Stimulated activated CD4-positive, alpha-beta T cell treated with anti-CD3 and anti-CD28 coated beads, Interleukin-4, amount 100 ng/mL, for 24 hours (primary cell): ENCODE measurements at regions not wholly inside any gene's neighbourhood (a gene's known extent, or its start where the extent isn't known, plus 50 kb on each side); places are given as distances from the start of the nearest gene placed in this dataset.
"Not testable (repeated sequence)": the region's sequence is repeated elsewhere in the genome, so short reads cannot be mapped to it uniquely, and the experiment has no call there.

Experiments used
- DNase-seq: peaks from one replicate; pipeline ENCODE4 v3.0.0-alpha.2; 2020

DNA sequence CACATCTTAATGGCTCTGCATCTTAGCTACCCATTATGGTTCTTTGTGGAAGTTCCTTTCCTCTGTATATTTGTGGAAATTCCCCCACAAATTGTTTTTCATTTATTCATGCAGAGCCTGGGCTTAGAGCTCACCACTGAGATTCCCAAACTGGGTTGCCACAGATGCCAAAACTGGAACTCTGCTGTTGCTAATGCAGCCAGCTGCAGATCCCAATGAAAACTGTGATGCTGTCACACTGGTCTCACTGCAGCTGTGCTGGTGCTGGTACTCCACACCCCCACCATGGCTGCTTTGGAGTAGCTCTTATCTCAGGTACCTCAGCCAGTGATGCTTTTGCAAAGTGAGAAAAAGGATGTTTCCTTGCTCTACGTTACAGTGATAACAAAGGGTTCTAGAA is 87.7 kb downstream of the DCK start:
- no peak for DNase-seq

DNA sequence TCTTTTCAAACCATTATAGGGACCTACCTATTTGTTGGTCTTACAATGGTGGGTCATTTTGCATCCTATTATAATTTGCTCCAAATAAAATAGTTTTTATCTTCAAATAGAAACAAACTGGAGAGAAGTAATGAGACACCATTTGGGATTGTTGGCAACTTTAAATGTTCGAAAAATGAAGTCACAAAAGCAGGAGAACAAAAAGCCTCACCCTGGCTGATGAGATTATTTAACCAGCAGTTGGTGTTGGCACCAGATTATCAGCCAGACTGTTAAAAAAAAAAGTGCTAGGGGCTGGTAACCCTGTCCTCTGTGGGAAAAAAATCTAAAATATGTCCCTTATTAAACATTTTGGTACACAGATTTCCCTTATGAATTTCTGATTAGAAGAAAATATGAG is 100.3 kb downstream of the DCK start:
- DNase-seq, result no peak

DNA sequence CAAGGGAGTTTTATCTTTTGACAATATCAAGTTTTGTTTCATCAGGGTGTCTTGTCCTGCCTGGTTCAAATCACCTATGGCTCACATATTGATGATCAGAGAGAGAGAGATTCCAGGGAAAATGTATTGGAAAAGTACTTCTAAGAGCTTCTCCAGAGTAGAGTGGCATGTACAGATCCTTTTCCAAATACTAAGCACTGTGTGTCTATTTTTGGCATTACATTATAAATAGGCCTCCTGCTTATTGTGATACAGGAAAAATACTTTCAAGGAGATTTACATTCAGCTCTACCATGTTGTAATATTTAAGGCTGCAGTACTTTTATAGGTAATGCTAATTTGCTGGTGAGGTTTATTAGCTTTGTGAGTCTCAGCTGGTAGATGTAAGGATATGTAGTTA is 100.8 kb downstream of the DCK start:
- DNase-seq, result no peak

DNA sequence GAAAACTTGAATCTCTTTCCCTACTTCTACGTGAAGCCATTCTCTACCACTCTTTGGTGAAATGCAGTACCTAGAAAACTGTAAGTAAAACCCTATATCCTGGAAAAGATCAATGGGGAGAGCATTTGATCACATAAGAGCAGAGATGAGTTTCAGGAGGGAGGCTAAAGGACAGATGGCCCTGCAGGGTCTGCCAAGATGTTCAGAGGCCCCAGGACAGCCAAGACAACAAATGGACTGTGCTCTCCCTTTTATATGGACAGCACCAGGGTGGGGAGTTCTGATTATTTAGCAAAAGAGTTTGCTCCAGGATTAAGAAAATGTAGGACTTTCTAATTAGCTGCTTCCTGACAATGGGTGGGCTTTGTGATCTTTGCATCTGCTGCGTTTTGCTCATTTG is 101.7 kb downstream of the DCK start:
- DNase-seq, result no peak

DNA sequence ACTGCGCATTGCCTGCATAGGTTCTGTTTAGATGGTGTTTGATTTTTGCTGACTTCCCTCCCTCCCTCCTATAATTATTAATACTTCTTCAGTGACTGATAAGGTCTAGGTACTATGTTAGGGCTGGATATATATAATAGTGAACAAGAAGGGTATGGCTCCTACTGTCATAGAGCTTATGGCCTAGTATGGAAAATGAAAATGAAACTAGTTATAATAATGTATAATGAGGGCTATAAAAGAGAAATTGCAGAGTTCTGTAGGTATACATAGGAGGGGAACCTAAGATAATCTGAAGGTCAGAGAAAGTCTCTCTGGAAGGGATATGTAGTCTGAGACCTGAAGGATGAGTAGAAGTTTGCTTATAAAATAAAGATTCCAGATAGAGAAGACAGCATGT is 102.1 kb downstream of the DCK start:
- DNase-seq, result no peak

DNA sequence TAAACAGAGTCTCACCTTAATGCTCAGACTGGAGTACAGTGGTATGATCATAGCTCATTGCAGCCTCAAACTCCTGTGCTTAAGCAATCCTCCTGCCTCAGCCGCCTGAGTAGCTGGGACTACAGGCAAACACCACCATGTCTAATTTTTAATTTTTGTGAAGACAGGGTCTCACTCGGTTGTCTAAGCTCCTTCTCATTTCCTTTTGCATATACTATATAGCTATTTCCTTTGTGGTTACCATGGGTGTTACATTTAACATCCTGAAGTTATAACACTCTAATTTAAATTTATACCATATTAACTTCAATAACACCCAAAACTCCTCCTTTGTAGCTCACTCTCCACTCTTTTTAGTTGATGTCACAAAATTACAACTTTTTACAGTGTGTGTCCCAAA is 114.3 kb downstream of the DCK start:
- no peak for DNase-seq

DNA sequence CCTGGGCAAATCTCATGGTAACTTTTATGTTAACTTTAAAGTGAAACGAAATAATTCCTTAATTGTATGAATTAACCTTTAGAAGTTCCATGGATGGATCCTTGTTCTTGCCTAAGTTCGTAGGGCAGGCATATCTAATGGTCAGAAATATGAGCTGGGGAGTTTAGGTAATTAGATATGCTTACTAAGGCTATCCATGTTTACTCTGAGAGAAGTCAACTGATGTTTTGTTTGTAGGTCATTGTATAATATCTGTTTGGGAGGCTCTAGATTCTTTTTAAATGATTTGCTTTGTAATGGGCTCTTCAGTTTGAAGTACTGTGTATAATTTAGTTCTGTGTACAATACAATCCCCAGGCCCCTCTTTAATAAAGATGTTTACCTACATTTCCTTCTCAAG is 117.0 kb downstream of the DCK start:
- DNase-seq, result no peak

DNA sequence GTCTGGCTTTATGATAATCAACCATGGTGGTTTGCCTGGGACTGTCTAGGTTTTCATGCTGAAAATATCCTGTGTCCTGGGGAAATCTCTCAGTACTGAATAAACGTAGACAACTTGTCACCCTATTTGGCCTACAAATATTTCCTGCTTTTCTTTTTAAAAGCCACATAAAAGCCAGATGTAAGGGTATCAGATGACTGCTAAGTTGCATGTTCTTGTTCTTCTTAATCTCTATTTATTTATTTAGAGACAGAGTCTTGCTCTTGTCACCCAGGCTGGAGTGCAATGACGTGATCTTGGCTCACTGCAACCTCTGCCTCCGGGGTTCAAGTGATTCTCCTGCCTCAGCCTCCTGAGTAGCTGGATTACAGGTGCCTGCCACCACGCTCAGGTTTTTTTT is 117.7 kb downstream of the DCK start:
- DNase-seq, result not testable (repeated sequence)

DNA sequence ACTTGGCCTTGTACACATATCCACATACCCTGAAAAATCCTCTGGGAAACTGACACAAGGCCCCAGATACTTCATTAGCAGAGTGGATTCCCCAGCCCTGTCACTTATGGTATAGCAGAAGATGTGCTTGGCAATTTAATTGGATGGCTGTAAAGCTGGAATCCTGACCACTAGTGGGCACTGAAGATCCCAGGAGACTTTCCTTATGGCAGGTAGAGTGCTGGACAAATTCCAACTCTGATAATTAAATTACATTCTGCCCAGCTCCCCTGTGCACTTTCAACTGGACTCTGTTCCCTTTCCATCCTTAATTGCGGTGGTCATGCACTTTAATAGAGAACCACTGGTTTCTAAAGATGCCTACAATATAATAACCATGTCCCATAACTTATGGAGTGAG is 119.8 kb downstream of the DCK start:
- no peak for DNase-seq

DNA sequence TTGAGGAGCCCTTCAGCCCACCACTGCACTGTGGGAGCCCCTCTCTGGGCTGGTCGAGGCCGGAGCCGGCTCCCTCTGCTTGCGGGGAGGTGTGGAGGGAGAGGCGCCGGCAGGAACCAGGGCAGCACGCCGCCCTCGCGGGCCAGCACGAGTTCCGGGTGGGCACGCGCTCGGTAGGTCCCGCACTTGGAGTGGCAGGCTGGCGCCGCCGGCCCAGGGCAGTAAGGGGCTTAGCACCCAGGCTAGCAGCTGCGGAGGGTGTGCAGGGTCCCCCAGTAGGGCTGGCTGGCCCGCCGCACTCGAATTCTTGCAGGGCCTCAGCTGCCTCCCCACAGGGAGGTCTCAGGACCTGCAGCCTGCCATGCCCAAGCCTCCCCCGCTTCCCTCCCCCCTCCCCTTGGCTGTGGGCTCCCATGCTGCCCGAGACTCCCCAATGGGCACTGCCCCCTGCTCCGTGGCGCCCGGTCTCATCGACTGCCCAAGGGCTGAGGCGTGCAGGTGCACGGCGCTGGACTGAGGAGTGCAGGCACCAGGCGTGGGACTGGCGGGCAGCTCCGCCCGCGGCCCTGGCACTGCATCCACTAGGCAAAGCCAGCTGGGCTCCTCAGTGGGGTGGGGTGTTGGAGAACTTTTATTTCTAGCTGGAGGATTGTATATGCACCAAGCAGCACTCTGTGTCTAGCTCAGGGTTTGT is 127.5 kb downstream of the DCK start:
- no peak for DNase-seq

DNA sequence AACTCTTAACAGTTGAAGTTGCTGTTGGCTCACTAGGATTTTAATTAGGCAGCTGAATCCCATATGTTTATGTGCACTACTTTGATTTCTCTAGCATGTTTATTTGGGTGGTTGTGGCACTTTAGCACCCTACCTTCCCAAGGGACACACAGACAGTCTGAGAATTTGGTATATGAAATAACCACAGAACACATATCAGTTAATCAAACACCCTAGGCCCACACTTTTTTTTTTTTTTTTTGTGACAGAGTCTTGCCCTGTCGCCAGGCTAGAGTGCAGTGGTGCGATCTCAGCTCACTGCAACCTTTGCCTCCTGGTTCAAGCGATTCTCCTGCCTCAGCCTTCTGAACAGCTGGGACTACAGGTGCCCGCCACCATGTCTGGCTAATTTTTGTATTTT is 130.5 kb downstream of the DCK start:
- DNase-seq, result no peak

DNA sequence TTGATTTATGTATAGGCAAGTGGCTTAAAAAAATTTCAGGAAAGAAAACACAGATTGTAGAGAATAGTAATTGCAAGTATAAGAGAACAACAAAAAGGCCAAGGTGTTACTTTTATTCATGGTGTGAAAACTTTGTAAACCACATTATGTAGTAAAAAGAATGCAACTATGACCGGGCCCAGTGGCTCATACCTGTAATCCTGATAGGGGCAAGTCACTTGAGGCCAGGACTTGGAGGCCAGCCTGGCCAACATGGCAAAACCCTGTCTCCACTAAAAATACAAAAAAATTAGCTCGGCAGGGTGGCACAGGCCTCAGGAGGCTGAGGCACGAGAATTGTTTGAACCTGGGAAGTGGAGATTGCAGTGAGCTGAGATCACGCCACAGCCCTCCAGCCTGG is 131.7 kb downstream of the DCK start:
- DNase-seq, result no peak

DNA sequence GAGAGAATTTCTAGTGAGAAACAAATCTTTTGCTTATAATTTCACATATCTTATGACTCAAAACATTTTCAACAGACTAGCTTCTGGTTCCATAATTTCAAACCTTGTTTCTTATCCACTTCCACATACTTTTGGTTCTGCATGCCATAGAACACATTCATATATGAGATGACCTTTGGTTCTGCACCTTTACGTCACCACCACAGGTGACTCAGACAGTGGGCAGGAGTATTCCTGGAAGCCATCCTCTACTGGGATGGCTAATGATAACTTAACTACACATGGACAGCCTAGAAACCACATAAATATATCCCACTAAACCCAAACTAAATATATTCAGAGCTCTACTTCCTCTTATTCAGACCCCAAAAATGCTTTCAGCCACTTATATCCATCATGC is 133.3 kb downstream of the DCK start:
- DNase-seq, result no peak

DNA sequence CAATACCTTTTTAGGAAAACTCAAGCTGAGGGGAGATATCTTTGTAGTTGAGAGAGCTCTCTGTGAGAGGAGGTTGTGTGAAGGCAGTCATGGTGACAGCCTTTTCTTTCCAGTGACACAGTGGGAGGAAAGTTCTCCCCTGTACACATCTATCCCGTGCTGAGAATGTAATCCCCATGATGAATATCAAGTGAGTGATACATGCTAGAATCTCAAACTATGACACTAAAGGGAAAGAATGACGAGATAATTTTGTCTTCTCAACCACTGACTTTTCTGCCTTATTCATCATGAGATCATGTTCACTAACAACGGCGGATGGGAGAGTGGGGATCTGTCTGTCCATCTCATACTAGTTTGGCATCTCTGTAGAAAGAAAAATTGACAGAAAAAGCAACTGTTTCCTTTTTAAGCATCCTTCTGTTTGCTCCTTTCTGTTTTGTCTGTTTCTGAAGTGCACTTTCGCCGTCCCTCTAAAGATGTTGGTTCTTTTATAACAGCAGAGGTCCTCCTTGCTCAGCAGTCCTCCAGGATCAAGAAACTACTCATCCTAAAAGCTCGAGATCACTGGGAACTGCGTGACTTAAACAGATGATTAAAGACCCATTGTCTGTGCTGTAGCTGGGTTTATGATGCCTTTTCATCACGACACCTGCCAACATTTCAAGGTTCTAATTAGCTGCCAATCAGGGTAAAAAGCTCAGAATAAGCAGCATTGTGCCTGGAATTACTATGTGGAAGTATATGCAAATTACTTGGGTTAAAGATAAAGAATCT is 137.6 kb downstream of the DCK start:
- no peak for DNase-seq

DNA sequence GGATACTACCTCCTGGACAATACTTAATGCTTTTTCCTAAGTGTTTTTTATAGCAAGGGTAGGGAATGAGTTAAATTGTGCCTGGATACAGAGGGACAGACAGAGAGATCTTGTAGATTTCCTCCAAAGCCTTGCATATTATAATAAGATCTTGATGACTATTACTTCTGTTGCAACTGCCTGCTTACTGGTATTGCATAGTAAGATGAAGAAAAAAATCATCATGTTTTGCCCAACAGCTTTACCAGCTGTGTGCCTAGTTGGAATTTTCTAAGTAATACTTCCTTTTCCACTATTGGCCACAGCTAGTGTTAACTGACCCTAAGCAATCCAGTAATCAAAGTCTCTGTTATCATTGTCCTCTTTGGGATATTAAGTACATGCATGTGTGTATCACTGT is 139.0 kb downstream of the DCK start:
- no peak for DNase-seq

DNA sequence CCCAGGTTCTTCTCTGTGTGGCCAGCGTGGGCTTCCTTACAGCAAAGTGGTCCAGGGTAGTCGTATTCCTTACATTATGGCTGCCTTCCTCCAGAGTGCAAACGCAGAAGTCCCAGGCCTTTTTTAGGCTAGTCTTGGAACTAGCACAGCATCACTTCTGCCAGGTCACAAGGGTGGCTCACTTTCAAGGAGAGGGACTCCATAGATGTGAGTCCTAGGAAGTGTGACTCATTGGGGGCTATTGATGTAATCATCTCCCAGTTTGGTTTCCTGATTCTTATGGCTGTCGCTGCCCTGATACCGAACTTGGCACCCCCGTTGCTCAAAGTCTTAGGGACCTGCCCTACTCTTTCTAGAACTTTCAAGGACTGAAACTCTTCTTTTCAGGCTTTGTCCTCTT is 140.0 kb downstream of the DCK start:
- DNase-seq, result no peak

DNA sequence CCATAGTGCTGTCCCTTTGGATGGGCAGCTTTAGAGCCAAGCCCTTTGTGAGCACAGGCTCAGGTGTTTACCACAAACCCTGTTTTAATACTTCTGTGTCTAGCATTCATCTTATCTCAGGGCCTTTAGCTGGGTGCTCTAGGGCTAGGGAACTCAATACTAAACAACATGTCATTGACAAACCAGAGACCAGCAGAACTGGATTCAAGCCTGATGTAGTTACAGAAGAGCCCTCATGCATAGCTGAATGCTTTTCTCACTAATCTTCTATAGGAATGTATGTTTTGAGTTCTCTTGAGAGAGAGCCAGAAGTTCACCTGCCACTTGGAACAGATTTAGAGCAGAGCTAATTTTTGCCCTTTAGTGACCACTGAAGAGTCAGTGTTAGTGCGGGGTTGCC is 142.6 kb downstream of the DCK start:
- DNase-seq, result no peak

DNA sequence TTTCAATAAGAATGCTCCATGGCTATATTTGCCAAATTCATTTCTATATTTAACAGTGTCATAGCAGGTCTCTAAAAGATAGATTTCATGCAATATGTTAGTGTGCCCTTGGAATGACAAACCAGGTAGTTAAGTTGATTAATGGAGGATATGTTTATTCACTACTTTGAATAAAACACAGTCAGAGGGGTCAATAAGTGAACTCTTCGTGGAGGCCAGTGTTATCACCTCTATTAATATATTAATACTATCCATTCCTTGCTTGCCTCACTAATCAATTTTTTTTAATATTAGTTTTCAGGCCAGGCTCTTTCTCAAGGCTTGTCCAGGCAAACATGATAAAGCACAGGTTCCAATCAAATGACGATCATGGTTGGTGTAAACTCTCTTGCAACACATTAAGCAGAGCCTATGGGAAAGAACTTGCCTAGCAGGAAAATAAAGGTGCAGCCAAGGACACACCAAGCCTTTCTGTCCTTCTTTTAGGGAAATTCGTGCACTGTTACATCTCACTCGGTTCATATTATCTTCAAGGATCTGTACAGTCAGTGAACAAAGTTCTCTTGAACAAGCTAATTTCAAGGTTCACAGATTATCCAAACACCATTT is 144.7 kb downstream of the DCK start:
- no peak for DNase-seq

DNA sequence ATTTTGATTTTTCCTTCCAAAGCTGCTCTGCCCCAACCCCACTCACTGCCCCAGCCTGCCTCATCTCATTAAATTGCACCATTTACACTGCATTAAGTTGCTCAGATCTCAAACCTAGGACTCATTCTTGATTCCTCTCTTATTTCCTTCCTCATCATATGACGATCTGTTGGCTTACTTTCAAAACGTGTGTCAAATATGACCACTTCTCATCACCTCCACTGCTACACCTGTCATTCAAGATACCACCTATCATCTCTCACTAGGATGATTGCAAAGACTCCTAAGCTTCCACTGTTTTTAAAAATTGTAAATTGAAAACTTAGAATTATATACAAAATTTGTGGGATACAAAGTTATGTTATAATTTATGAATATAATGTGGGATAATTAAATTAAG is 147.1 kb downstream of the DCK start:
- DNase-seq, result no peak

DNA sequence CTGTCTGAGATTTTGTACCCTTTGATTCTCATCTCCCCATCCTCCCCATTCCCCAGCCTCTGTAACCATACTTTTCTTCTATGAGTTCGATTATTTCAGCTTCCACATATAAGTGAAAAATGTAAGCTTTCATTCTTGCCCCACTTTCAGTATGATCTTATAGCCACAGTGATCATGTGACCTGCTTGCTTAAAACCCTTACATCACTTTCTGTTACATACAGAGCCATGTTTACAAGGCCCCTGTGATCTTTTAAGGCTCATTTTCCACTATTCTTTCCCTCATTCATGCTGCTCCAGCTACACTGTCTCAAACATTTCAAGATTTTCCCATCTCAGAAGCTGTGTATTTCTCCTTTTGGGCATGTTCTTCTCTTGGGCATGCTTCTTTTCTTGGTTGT is 147.7 kb downstream of the DCK start:
- DNase-seq, result no peak

DNA sequence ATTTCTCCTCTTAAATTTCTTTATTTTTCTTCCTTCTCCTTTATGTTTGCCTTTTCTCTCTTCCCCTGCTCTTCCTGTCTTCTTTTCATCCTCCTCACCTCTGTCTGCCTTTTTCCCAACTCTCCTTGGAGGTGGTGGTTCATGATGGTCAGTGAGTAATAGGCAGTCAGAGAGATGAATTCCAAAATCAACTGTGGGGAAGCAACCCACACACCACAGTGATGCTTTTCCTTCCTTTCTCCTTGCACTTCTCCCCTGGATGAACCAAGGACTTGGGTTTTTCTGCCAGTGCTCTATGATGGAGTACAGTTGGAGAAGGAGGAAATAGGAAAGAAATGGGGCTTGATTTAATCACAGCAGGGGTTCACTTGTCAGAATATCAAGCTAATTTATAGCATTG is 153.8 kb downstream of the DCK start:
- DNase-seq, result no peak

DNA sequence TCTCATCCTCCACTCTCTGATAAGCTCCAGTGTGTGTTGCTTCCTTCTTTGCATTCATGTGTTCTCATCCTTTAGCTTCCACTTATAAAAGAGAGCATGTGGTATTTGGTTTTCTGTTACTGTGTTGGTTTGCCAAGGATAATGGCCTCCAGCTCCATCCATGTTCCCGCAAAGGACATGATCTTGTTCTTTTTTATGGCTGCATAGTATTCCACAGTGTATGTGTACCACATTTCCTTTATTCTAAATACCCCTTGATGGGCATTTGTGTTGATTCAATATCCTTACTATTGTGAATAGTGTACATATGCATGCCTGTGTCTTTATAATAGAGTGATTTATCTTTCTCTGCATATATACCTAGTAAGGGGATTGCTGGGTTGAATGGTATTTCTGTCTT is 155.1 kb downstream of the DCK start:
- DNase-seq, result no peak

DNA sequence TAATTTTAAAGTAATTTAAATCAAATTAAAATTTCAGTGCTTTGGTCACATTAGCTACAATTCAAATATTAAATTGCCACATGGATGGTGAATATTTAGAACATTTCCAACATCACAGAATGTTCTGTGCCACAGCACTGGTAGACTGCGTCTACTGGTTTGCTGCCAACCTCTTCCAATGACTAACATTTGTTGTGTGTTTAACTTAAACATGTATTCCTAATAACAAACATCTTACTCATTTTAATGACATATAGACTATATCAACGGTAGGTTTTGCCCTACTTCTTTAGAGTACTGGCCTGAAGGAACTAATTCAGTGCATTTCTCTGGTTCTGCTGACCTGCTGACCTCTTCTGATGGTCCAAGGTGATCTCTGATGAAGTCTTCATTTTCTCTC is 157.6 kb downstream of the DCK start:
- no peak for DNase-seq

DNA sequence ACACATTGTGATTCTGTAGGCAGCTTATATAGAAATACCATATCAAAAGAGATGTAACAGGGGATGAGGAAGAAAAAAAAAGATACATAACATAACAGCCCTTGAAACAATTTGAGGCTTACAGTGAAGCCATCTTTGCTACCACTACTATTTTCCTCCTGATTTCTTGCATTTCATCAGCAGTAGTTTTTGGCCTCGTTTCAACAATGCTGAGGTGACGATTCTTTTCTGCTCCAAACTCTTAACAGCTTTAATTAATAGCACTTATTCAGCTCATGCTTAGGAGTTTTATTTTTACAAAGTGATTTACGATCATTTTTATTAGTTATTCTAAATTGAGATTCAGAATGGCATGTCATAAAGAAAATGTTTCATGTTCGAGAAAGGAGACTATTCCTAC is 163.2 kb downstream of the DCK start:
- no peak for DNase-seq

DNA sequence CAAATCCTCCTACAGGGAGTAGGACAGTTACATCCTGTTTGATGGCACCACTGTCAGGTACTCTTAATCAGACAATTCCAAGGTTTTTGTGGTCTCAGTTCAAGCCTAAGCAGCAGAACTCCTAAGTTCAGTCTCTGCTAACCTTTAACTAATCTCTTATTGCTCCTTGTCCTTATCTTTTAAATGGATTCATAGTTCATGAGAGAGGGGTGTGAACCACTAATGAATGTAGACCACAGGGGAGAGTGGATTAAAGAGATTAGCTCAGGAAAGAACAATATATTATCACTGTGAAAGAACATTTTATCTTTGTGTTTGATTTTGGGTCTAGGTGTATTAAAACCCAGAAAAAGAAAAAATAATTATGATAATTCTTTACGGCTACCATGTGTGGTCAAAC is 168.9 kb downstream of the DCK start:
- no peak for DNase-seq
